IPS-NIHi7 (cell line): ENCODE measurements at regions not wholly inside any gene's neighbourhood (a gene's known extent, or its start where the extent isn't known, plus 50 kb on each side); places are given as distances from the start of the nearest gene placed in this dataset.
"Not testable (repeated sequence)": the region's sequence is repeated elsewhere in the genome, so short reads cannot be mapped to it uniquely, and the experiment has no call there.

Source experiments
- DNase-seq: peaks from one replicate; pipeline ENCODE4 v3.0.0; 2012; ENCODE audit warnings: mixed read lengths; ENCODE audit errors: extremely low spot score

DNA sequence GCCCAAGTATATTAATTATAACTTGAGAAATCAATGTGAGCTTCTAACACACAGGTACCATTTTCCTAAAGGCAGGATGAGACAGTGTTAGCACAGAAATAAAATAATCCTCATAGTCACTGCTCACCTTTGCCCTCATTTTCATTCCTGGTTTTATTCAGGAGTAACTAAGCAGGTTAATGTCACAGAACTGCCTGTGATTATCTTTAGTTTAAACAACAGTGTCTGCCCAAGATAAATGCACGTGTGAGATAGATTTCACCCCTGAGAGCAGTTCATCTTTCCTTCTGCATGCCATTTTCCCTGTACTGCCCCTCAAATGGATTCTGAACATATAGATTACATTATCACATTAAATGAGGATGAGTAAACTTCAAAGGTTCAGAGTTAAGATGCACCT lies 250.7 kb downstream of the RMST start:
- no peak for DNase-seq

DNA sequence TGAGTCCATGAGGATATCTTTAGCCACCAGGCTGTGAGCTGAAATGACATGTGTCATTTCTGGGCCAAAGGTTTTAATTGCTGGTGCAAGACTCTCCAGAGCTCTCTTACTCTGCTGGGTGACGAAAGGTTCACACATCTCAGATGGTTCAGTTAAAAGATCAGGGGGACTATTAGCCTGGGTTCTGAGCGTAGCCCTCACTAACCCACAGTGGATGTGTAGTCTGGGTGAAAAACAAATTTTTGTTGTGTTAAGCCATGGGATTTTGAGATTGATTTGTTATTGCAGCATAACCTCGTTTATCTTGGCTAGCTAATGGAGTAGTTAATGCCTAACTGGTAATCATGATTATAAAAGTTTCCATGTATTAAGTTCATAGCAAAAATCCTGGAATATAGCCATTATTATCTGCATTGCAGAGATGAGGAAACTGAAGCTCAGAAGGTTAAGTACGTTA lies 251.5 kb downstream of the RMST start:
- no peak for DNase-seq

DNA sequence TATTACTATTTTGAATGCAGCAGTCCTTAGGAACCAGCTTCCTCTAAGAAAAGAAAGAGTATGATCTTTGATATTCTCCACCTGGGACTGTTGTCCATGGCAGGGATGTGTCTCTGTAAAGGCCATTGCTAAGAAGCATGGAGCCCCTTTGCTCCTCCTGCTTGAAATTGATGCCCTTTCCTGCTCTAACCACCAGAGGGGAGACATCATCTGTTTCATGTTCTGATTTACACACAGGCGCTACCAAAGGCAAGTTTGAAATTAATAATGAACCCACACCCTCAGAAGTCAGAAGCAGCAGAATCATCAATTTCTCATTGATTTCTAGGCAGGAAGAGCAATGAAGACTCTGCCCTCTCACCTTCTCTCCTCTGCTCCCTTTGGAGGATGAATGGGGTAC lies 253.8 kb downstream of the RMST start:
- DNase-seq: peak; percentile 64

DNA sequence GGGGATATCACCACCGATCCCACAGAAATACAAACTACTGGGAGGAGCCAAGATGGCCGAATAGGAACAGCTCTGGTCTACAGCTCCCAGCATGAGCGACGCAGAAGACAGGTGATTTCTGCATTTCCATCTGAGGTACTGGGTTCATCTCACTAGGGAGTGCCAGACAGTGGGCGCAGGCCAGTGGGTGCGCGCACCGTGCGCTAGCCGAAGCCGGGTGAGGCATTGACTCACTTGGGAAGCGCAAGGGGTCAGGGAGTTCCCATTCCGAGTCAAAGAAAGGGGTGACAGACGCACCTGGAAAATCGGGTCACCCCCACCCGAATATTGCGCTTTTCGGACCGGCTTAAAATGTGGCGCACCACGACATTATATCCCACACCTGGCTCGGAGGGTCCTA lies 261.2 kb downstream of the RMST start:
- DNase-seq: not testable (repeated sequence)

DNA sequence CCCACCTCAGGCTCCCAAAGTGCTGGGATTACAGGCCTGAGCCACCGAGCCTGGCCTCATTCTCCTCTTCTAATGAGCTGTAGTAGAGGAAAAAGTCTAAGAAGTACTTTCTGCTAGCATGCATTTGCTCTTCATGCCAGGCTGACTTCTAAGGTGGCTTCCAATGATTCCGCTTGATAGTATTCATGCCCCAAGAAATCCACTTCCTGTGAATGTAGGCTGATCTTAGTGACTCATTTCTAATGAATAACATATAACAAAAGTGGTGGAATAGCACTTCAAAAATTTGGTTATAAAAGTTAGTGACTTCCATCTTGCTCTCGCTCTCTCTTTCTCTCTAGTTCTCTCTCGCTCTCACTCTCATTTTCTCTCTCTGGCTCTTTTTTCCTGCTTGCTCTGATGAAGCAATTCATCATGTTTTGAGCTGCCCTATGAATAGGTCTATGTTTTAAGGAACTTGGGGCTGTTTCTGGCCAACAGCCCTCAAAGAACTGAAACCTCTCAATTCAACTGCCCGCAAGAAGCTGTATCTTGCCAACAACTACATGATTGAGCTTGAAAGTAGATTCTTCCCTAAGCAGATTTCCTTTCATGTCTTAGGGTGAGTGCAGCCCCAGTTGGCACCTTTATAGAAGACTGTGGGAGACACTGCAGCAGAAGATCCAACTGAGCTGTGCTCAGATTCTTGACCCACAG lies 282.9 kb downstream of the RMST start:
- DNase-seq: no peak

DNA sequence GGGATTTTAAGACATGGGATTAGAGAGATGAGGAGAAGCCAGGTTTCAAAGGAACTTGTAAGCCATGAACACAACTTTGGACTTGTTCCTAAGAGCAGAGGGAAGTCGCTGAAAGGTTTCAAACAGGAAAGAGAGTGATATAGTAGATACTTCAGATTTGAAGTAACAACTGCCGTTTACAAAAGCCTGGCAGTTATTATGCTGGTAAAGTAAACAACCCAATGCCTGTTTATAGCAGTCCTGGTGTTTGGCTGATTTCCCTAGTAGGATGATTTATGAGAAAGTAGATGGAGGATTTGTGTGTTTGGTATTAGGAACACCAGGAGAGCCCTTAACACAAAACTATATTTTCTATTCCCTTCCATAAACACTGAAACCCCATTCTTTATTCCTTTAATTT lies 285.7 kb downstream of the RMST start:
- DNase-seq: no peak

DNA sequence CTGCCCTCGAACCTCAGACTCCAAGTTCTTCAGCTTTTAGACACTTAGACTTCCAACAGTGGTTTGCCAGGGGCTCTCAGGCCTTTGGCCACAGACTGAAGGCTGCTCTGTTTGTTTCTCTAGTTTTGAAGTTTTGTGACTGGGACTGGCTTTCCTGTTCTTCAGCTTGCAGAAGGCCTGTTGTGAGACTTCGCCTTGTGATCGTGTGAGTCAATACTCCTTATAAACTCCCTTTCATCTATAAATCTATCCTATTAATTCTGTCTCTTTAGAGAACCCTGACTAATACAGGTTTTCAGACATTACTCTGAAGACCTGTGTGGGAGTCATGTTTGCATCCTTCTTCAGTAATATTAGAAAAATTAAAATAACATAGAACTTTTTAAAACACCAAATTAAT lies 289.1 kb downstream of the RMST start:
- no peak for DNase-seq

DNA sequence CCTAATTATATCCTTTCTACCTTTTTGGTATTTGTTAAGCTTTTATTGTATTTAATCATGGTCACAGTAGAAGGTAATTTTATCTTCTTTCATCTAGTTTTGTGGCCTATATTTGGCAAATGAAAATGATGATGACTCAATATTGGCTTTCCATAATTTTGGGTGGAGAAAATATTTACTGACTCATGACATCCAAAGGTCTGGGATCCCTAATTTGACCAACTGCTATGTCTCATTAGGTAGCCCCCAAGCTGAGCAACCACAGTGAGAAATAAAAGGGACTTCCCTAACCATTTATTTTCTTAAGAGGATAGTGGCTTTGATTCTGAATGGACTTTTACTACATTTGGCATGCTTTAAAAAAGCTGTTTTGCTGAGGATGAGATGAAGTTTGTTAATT lies 289.5 kb downstream of the RMST start:
- DNase-seq: no peak

DNA sequence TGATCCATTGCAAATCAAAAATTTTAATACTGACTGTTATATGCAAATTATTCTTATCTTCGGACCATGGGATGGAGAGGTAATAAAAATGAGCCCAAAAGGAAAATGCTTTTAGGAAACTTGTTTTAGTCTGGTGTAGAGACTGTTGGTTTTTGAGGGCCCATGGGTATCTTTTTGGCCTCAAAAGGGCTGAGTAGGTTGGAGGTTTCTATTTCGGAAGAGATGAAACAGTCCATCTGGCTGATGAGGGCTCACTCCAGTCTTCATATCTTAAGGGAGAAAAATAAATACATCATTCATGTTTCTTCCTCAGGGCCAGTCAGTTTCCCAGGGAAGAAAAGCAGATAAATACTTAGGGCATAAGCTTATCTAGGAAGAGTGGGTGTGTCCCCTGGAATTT lies 290.7 kb downstream of the RMST start:
- no peak for DNase-seq

DNA sequence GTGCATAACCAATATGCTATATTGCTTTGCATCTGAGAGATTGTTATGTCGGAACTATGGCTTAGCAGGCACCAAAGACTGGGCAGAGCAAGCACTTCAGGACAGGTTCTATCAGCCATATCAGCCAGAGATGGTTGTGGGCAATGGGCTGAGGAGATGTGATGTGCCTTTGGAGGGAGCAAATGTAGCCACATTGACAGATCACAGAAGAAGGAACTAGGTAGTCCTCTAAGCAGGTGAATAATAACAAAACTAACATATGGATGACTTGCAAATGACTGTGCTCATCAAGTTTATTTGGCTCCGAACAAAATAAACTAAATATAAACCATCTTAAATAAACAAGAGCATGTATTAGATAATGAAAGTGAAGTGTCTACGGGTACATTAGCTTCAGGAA lies 291.7 kb downstream of the RMST start:
- DNase-seq: no peak

DNA sequence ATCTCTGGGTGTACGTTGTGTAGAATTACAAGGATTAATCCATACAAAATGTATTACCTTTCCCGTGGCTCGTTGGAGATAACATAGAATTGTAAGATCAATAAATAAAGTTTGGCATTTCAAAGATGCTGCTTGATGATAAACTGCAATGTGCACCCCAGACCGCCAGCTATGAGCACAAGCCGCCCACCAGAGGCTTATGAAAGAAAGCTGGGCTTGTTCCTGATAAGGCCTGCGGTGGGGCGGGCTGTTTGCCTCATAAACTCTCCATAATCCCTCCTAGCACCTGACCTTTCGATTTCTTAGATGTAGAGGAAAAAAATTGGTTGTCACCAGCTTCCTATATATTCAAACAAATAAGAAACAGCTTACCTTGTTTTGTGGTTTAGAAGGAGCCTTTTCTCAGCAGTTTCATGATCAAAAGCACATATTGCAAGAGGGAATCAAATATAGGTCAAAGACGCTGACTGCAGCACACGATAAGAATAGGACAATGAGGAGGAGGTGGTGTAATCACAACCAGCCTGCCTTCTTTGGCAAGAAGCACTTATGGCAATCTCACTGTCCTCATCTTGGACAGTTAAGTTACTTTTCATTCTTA lies 293.6 kb downstream of the RMST start:
- DNase-seq: no peak

DNA sequence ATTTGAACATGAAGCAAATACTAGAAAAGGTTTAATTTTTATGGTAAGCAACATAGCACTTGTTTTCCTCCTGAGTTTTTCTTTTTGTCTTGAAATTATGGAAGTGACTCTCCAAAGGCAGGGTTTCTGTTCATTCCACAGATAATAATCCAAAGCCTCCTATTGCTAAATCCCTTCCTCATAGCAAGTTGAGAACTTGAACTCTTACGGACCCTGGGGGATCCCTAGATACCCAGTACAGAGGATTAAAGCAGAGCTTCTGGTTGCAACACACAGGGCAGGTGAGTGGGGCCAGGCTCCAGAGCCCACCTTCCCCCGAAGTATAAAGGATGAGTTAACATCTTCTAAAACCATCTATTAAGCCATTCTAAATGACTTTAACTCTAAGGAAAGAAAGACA lies 294.1 kb downstream of the RMST start:
- DNase-seq: no peak

DNA sequence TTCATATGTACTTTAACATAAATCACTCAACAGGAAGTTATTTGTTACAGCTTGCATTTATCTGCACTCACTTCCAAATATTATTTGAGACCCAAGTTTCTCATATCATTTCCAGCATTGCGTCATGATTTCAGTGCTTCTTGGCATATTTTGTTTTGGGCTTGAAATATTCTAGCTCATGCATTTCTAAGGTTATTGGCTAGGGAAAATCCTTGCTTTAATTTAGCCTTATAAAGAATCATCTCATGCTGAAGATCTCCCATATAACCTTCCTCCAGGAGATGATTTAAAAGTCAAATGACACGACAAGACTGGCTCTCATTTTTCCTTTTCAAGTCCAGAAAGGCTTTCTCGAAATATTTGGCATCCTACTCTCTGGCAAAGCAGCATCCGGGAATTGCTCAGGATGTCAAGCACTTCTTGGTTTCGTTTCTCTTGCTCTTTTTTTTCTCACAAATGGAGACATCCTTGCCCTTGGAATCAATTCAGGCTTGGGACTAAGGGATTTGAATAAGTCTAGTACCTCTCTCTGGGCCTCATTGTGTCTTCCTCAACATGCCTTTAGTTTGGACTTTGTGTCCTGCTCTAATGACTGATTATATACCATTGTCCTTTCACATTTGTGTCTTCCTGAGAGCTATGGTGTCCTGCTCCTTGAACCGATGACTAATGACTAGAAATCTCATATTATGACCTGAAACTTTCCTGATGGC lies 295.0 kb downstream of the RMST start:
- no peak for DNase-seq

DNA sequence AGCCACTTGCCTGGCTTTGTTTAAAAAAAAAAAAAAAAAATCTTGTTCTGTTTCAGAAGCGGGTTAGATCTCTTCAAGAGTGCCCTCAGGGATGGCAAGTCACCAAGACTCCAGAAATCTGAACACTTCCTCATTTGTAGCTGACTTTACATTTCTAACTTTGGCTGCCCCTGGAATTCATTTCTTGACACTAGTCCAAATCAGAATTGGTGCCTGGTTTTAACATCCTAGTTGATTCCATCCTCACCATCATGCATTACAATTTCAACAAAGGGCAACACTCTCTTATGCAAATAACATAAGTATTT lies 295.5 kb downstream of the RMST start:
- no peak for DNase-seq

DNA sequence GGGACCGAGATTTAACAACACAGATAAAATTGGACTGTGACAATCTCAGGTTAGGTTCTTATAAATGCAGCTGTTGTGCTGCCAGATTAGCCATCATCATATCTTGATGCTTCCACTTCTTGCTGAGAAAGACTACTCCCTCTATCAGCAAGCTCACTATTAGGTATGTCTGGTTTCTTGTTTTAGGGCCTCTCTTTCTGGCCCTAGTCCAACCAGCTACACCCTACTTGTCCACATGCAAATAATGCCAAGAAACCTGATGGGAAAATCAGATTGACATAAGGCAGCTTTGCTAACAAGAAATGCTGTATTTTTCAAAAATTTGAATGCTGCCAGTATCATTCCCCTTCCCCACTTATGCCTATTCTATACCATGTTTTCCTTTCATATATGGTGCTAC lies 296.0 kb downstream of the RMST start:
- DNase-seq: no peak

DNA sequence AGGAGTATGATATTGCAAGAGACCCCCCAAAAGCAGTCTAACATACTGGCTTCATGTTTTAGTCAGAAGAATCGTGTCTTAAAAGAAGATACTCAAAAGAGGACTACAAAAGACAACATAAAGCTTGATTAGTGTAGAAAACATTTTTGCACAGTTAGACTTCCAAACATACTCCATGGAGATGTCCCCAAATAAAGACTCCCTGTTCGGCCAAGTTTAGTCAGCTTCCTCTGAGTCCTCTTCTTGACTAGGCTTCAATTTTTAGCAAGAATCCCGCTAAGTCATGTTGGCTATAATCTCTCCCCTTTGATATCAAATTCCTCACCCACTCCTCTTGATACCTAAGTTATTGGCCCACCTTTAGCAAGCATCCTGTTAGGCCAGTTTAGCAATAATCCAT lies 298.0 kb downstream of the RMST start:
- no peak for DNase-seq

DNA sequence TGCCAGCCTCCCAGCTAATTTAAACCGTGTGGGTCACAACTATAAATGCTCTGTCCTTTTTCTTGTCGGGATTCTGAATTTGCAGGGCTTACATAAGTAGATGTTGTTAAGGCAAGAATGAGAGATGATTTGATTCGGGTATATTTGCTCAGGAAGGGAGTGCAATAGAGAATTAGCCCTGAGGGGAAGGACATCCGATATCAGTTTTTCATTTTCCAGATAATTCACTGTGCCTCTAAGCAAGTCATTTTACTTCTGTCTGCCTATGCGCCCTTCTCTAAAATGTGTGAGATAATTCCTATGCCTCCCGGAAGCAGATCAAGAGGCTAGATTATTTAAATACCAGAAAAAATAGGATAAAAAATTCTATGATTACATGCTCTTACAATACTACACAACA lies 300.5 kb downstream of the RMST start:
- no peak for DNase-seq

DNA sequence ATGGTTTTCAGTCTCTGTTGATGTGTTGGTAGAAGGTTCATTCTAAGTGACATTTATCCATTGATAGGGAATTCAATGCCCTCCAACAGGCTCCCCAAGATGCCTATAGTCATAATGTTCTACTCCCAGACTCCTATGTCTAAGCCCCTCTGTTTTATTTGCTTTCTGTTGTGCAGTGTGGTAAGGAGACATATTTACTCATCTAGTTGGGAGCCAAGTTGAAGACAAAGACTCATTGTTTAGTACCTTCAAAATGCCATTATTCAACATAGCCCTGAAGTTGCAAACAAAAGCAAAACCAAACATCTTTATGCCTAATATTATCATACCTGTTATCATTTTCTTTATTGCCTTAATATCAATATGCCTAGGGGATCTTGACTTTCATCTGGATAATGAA lies 302.1 kb downstream of the RMST start:
- no peak for DNase-seq

DNA sequence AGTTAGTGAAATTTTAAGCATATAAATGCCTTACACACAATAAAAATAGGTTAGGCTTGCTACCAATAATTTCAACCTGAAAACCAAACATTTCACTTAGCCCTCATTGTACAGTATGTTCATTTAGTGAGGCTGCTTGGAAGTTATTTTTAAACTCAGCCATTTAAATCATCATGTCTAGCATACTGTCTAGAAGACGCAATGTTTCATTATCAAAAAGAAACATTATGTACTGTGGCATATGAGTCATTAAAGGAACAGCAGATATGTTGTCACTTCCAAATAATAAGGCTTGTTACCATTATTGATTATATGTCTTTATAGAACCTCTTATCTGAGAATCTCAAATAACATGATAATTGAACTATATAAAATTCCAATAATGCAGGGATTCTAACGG lies 304.7 kb downstream of the RMST start:
- no peak for DNase-seq

DNA sequence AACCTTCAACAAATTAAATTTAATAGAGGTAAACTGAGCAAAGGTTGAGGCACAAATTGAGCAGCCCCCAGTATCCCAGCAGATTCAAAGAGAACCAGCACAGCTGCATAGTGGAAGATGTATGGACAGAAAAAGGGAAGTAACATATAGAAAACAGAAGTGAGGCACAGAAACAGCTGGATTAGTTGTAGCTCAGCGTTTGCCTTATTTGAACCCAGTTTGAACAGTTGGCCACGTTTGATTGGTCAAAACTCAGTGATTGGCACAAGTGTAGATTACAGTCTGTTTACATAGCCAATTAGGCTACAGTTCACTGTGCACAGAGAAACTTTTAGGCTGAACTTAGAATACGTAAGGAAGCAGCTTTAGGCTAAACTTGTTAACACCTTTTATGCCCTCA lies 315.5 kb downstream of the RMST start:
- no peak for DNase-seq

DNA sequence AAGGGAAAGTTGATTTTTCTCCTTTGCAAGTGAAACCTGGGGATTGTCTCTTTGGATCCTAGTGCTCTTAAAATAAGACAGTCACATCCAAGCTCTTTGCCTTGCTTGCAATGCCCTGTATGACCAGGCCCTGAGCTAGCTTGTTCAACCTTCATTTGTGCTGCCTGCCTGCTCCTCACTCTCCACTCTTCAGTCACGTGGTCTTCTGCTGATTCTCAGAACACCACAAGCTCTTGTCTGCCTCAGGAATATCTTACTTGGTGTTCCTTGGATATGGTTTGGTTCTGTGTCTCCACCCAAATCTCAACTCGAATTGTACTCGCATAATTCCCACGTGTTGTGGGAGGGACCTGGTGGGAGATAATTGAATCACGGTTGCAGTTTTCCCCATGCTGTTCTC lies 318.7 kb downstream of the RMST start:
- no peak for DNase-seq

DNA sequence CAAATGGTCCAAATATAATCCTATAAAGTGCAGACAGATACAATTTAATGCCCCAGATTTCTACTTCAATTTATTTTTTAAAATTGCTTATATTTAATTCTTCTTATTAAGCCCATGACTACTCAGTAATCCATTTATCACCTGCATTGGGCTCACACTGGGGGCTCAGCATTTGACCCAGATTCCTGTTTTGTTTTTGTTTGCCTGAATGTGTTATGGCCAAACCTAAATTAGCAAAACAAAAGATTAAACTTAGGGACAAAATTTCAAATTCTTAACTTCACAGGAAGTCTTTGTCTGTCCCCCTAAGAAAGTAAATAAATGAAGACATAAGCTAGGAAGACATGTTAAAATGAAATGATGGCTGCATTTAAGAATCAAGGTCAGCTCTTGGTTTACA lies 322.3 kb downstream of the RMST start:
- DNase-seq: no peak

DNA sequence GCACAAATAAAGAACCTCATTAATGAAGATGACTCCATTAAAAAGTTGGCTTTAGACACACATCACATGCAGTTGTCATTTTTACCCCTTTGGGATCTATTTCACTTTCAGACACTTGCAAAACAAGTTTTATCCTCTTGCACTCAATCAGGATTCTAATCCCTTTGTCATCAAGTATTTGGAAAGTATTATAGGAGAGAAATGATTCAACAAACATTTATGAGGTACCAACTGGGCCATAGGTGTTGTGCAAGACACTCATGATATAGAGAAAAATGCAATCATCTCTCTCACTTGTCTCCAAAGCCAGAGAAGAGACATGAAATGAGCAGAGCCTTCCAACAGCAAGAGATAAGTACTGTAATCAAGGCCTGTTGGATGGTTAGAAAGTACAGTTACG lies 327.7 kb downstream of the RMST start:
- DNase-seq: no peak

DNA sequence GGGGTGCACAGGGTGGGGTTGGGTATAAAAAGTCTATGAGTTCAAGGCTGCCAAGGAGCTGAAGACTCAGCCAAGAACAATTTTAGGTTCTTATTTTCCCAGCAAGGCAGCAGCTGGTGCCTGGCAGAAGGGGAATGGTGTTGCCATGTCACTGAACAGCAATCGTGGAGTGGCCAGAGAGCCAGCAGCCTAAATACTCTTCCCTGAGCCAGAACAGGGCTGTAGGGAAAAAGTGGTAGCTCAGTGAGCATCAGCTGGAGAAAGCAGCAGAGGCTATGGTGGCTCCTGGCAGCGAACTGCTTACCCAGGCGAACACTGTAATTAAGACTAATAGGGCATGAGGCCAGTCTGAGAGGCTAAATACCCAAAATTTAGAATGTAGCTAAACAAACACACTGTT lies 334.9 kb downstream of the RMST start:
- no peak for DNase-seq
